ENCODE measurements at regions not wholly inside any gene's neighbourhood (a gene's known extent, or its start where the extent isn't known, plus 50 kb on each side); places are given as distances from the start of the nearest gene placed in this dataset.

DNA sequence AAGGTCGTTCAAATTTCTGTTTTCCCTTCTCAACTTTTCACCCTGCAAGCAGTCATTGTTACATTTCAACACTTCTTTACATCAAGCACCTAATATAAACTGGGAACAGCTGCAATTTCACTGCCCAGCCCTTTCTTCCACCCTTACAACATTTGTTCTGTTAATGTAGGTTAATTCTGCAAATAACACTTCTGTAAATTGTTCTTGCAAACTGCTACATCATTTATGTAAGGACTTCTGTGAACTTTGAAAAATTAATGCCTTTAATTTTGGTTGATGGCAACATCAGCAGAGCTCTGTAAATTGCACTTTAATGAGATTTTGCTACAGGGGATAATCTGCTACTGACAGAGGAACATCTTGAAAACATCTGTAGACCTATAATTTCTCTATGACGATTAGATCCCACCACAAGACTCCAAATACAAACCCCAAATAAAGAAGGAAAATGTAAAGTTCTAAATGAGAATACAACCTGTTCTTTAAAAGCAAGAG lies 93.5 kb downstream of the ZIC4 start:
- TF ChIP-seq, protein P1, sequence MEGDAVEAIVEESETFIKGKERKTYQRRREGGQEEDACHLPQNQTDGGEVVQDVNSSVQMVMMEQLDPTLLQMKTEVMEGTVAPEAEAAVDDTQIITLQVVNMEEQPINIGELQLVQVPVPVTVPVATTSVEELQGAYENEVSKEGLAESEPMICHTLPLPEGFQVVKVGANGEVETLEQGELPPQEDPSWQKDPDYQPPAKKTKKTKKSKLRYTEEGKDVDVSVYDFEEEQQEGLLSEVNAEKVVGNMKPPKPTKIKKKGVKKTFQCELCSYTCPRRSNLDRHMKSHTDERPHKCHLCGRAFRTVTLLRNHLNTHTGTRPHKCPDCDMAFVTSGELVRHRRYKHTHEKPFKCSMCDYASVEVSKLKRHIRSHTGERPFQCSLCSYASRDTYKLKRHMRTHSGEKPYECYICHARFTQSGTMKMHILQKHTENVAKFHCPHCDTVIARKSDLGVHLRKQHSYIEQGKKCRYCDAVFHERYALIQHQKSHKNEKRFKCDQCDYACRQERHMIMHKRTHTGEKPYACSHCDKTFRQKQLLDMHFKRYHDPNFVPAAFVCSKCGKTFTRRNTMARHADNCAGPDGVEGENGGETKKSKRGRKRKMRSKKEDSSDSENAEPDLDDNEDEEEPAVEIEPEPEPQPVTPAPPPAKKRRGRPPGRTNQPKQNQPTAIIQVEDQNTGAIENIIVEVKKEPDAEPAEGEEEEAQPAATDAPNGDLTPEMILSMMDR (IDR thresholded peaks at IDR 0.05; ENCODE audit: insufficient read depth, low read length, poor library complexity, severe bottlenecking): no peak
- no peak for TF ChIP-seq EZH2phosphoT487 (conservative IDR thresholded peaks at IDR 0.05; ENCODE audit: low read length)
